ENCODE measurements at regions not wholly inside any gene's neighbourhood (a gene's known extent, or its start where the extent isn't known, plus 50 kb on each side); places are given as distances from the start of the nearest gene placed in this dataset.

DNA sequence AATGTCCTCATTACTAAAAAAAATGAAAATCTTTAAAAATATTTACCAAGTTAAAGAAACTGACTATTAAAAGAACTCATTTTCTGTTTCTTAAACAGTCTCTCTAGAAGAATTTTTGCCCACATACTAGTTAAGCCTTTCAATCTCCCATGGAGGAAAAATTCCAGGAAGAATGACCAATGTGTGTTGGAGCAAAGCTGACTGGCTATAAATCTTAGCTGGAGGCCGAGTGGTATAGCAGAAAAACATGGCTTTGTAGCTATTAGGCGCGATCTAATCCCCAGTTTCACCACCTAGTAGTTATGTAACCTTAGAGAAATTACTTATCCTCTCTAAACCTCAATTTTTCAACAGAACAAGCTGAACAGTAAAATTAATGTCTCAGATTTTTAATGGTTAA, 135.5 kb upstream of the PRLR start:
- DNase-seq (ENCODE audit: low read depth, low spot score), result no peak

DNA sequence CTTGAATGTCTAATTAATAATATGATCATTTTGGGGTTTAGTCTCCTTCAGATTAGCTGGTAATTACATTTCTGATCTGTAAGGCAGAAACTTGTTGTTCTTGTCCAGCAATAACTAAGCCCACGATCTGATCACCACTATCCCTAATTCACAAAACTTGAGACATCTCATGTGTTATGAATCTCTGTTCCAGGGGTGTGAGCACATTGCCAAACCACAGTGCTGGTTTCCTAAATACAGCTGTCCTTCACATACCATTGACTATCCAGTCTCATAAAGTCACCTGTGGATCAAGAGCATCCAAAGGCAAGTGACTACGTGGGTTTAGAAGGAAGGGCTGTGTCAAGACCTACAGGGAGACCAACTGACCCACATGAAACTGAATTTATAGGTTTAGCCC, 134.1 kb upstream of the PRLR start:
- no peak for DNase-seq (ENCODE audit: low read depth, low spot score)

DNA sequence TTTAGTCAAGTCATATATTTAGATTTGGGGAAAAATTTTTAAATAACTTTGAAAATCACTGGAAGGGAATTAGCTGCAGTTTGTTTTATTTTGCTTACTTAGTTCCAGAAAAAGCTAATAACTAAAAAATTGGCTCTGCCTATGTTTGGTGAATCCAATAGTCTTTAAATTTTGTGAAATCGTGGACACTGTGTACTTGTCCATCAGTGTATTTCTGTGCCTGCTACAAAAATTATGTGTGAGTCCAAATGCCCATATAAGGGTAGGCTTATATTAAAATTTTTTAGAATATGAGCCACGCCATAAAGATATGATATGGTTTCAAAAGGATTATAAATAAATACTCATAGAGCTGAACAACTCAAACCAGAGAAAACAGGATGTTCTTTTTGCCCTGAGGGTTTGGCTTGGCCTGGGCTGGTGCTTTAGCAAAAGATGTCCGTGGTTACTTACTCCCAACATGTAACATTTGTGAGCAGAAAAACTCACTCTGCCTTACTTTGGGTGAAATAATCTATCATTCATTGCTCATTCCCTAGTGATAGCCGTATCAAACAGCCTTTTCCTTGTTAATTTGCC, 133.2 kb upstream of the PRLR start:
- no peak for DNase-seq (ENCODE audit: low read depth, low spot score)

- DNase-seq (ENCODE audit: low read depth, low spot score), result no peak
Observed at GRCh38 chr5:35362772-35363171, 132.5 kb upstream of the PRLR start.

GRCh38 chr5:35360671-35361070, 130.4 kb upstream of the PRLR start:
- DNase-seq (ENCODE audit: low read depth, low spot score), result no peak

DNA sequence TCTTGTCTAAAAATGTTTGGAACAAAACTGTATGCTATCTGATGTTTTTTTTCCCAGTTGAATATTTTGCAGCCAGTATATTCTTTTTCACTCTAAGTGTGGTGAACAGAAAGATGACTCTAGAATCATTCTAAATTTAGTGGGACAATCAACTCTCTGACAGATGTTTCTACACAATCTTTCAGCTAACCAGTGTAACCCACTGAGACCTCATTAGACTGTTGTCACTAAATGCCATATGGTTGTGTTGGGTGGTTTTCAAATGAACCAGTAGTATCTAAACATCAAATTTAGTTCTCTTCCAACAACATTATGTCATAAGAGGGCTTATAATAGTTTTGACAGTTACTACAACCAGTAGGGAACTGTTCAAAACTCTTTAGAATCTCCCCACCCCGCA, 129.6 kb upstream of the PRLR start:
- DNase-seq (ENCODE audit: low read depth, low spot score), result no peak

GRCh38 chr5:35357973-35358372, 127.7 kb upstream of the PRLR start:
- no peak for DNase-seq (ENCODE audit: low read depth, low spot score)

DNA sequence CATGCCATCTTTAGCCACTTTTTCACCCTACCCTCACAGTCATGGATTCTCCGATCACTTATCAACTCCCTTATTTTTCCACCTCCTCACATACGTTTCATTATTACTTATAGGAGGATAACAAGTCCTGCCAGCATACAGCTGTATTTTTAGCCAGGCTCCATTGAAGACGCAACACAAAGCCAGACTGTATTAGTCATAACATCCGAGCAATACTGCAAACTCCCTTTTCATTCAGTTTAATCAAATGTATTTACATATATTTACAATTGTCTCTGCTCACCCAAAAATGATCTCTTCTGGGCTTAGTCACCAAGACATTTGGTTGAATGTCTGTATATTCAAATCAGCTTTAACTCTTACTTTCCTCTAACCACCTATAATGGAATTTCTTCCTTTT, 126.4 kb upstream of the PRLR start:
- no peak for DNase-seq (ENCODE audit: low read depth, low spot score)

- no peak for DNase-seq (ENCODE audit: low read depth, low spot score)
Observed at GRCh38 chr5:35354751-35355150, 124.5 kb upstream of the PRLR start.

GRCh38 chr5:35345222-35345621, 114.9 kb upstream of the PRLR start:
- DNase-seq (ENCODE audit: low read depth, low spot score), result no peak

DNA sequence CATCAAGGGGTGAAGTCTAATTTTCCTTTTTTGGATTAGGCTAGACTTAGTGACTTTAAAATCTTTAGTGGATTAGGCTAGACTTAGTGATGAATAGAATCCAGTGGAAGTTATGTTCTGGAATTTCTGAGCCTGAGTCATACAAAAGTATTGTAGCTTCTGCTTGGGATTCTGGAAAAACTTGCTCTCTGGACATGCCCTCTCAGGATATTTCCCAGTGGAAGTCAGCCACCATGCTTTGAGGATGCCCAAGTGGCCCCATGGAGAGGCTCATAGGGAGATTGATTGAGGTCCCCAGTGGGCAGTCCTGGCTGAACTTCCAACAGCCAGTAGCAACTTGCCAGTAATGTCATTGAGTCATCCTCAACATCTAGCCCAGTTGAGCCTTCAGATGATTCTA, 112.4 kb upstream of the PRLR start:
- DNase-seq (ENCODE audit: low read depth, low spot score), result no peak

GRCh38 chr5:35341189-35341588, 110.9 kb upstream of the PRLR start:
- DNase-seq (ENCODE audit: low read depth, low spot score), result no peak

- DNase-seq (ENCODE audit: low read depth, low spot score), result no peak
Observed at GRCh38 chr5:35339616-35340100, 109.4 kb upstream of the PRLR start.

- DNase-seq (ENCODE audit: low read depth, low spot score), result no peak
Observed at GRCh38 chr5:35339006-35339405, 108.7 kb upstream of the PRLR start.

GRCh38 chr5:35338157-35338453, 107.8 kb upstream of the PRLR start:
- DNase-seq (ENCODE audit: low read depth, low spot score), result no peak

DNA sequence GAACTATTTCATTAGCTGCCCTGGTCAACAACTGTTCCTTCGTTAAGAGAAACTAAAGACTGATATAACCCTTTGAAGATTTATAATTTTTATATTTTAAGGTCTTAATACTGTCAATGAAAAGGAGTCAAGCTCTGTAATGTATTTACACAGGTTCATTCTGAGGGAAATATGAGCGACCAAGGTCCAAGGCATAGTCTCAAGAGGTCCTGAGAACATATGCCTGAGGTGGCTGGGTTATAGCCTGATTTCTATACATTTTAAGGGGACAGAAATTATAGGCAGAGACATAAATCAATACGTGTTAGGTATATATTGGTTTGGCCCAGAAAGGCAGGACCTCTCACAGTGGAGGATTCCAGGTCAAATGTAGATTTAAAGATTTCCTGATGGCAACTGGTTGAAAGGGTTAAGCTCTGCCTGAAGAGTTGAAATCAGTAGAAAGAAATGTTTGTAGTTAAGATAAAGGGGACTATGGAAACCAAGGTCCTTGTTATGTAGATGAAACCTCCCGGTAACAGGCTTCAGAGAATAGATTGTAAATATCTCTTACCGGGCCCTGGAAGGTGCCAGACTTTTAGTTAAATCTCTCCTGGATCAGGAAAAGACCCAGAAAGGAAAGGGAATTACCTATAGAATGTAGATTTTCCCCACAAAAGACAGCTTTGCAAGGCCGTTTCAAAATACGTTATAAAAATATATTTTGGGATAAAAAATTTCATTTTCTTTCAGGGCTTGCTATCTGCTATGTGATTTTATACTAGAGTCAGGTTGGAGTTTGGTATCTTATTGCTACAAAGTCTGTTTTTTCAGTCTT, 107.3 kb upstream of the PRLR start:
- DNase-seq (ENCODE audit: low read depth, low spot score), result no peak

GRCh38 chr5:35336230-35336629, 105.9 kb upstream of the PRLR start:
- DNase-seq (ENCODE audit: low read depth, low spot score), result no peak

DNA sequence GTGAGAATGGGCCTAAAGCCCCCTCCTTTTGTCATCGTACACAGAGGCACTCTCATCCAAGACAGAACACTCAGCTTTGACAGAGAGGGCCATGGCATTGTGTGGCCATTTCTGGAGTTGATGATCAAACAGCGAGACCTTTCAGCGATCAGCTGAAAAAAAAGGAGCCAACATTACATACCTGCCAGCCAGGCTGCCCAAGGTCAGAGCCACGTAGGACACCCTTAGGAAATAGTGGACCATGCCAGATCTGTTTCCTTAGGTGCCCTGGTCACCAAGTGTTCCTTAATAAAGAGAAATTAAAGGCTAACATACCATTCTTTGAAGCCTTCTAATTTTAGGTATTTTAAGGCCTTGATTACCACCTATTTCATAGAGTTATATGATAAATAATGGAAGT, 105.5 kb upstream of the PRLR start:
- no peak for DNase-seq (ENCODE audit: low read depth, low spot score)

- no peak for DNase-seq (ENCODE audit: low read depth, low spot score)
Observed at GRCh38 chr5:35333366-35333765, 103.1 kb upstream of the PRLR start.

DNA sequence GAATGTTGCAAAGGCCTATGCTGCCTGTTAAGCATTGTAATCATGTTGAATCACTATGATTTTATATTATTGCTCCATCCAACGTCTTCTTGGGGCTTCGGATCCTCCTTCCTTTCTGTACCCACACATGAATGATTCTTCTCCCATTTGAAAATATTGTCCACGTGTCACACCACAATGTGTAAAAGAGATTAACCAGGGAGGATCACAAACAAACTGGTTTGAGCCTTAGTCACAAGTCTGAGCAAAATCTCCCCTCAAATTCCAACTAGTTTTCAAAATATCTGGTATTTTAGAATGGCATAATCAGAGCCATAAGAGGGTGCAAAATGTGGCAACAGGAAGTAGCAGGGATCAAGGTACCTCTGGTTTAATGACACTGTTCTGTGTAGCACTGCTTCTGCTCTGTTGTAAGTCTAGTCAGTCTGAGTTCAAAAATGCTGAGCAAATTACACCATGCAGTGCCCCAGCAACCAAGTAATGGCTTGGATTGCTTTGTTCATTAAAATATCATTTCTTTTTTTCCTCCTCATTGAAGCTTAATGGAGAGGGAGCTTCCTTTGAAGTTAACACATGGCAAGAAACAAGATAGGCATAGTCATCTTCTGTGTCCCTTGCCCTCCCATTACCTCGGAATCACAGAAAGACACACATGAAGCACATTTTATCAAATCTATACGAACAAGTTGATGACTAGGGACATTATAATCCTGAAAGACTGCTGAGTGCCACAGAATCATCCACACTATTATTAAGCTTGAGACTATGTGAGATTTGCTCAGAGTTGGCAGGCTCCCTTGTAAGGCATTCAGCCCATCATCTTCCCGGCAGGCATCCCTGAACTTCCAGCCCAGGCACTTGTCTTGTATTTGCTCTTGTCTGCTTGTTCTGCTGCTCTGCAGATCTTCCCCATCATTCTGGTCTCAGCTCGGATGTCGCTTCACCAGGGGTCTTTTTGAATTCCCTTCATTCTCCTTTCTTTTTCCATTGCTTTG, 102.0 kb upstream of the PRLR start:
- DNase-seq (ENCODE audit: low read depth, low spot score), result no peak

GRCh38 chr5:35325836-35326235, 95.5 kb upstream of the PRLR start:
- DNase-seq (ENCODE audit: low read depth, low spot score), result no peak

GRCh38 chr5:35324679-35325078, 94.4 kb upstream of the PRLR start:
- DNase-seq (ENCODE audit: low read depth, low spot score), result no peak
